GM19463 (cell line): ENCODE measurements at regions not wholly inside any gene's neighbourhood (a gene's known extent, or its start where the extent isn't known, plus 50 kb on each side); places are given as distances from the start of the nearest gene placed in this dataset.

Source experiments
- ATAC-seq: cut with Tn5 transposase; IDR thresholded peaks from one replicate; pipeline ENCODE4 v1.9.1; 2021; ENCODE audit warnings: mild to moderate bottlenecking, moderate library complexity; ENCODE audit not compliant: unreplicated experiment

- ATAC-seq = no peak
Measured at GRCh38 chr1:193320270-193320669, 133.9 kb upstream of the B3GALT2 start.

- ATAC-seq = no peak
Measured at GRCh38 chr1:193318347-193318746, 131.9 kb upstream of the B3GALT2 start.

GRCh38 chr1:193313354-193314140 is 127.1 kb upstream of the B3GALT2 start:
- ATAC-seq = no peak

GRCh38 chr1:193312432-193312831 is 126.0 kb upstream of the B3GALT2 start:
- ATAC-seq = no peak

- ATAC-seq = no peak
Measured at GRCh38 chr1:193311226-193311948, 125.0 kb upstream of the B3GALT2 start.

- no peak for ATAC-seq
Measured at GRCh38 chr1:193310564-193310963, 124.2 kb upstream of the B3GALT2 start.

- no peak for ATAC-seq
Measured at GRCh38 chr1:193309936-193310475, 123.6 kb upstream of the B3GALT2 start.

- ATAC-seq = no peak
Measured at GRCh38 chr1:193308438-193308837, 122.0 kb upstream of the B3GALT2 start.

GRCh38 chr1:193306430-193306829 is 120.0 kb upstream of the B3GALT2 start:
- ATAC-seq = no peak
